Right forelimb (tissue), 1 donor: ENCODE measurements at regions not wholly inside any gene's neighbourhood (a gene's known extent, or its start where the extent isn't known, plus 50 kb on each side); places are given as distances from the start of the nearest gene placed in this dataset.
A peak's percentile ranks its signal among the peaks of the same experiment; 100 is the strongest.

Source experiments
- DNase-seq: peaks from one replicate; pipeline ENCODE4 v3.0.0-alpha.2; 2018

DNA sequence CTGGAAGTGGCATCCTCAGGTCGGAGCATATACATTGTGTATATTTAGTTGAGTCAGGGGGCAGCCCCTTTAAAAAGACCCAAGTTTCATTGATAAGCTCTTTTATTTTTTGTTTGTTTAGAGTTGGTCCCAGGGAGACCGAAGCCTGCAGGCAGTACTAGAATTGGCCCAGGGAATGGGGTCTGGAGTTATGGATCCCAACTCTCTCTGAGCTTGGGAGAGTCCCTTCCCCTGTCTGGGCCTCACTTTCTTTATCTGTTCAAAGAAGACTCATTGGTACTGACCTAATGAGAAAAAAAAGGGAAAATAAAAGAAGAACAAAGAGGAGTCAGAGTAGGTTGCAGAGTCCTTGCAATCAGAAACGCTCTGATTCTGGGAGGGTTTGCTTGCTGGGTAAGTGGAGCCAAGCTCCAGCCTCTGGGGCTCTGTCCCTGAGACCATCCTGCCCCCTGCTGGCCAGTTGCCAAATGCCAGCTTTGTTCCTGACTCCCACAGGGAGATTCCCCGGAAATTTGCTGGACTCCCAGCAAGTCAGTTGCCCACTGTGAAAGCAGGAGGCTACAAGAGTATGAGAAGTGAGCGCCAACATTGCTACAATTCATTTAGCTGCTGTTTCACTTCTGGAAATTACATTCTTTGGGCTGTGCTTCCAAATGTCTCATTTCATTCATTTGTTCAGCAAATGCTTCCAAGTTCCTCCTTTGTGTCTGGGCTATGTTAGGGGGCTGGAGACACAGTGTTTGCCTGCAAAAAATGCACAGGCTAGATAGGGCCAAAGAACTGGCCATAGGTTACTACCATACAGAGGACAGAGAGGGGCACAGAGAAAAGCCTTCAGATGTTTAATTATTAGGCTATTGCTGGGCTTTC lies 156.2 kb downstream of the MELK start:
- DNase-seq: no peak

DNA sequence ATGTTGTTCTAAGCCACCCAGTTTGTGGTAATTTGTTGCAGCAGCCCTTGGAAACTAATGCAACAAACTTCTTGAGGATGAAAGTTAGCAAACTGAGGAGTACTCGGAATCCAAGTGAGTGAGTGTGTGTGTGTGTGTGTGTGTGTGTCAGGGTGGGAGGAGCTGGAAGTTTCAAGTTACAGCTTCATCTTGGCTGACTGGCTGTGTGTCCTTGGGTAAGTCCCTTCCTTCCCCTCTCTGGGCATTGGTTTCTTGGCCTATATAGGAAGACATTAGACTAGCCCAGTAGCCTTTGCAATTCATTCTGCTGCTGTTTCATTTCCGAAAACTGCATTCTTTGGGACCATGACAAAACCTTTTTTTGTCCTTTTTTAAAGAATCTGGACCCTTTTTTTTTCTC lies 157.2 kb downstream of the MELK start:
- DNase-seq: no peak

DNA sequence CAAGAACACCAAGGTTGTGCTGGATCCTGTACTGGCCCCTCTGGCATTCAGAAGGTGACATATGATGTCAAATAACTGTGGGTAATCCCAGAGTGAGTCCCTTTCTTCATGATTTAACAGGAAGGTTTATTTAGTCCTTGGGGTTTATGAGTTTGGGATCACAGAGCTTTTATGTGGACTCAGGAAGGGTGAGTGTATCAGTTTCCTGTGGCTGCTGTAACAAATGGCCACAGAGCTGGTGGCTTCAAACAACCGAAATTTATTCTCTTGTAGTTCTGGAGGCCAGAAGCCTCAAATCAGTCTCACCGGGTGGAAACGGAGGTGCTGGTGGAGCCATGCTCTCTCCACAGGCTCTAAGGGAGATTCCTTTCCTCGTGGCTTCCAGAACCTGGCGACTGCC lies 157.7 kb downstream of the MELK start:
- no peak for DNase-seq

DNA sequence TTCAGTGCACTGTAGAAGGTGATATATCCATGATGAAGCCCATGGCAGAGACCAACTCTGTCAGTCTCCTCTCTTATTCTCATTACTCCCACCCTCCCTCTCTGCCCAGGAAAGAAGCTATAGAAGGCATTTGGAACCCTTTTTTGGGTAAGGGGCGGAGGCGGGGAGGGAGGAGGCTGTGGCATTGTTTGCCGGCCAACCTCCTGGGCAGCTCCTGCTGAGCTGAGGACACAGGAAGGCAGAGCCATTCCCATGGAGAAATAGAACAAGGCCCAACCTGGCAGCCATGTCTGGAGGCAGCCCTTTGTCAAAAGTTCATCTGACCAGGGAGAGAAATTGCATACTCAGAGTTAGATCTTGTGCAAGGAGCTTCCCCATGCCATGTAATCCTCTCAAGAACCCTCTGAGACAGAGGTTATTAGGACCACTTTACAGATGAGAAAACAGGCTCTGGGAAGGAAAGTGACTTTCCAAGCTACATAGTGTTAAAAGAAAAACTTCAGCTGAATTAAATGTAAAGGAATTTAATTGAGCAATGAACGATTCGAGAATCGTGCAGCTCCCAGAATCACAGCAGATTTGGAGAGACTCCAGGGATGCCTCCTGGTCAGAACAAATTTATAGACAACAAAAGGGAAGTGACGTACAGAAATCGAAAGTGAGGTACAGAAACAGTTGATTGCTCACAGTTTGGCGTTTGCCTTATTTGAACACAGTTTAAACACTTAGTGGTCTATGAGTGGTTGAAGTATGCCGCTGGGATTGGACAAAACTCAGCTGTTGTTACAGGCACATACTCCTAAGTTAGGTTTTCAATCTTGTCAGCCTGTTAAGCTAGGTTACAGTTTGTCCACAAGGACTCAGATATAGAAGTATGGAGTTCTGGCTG lies 158.6 kb downstream of the MELK start:
- DNase-seq: no peak

DNA sequence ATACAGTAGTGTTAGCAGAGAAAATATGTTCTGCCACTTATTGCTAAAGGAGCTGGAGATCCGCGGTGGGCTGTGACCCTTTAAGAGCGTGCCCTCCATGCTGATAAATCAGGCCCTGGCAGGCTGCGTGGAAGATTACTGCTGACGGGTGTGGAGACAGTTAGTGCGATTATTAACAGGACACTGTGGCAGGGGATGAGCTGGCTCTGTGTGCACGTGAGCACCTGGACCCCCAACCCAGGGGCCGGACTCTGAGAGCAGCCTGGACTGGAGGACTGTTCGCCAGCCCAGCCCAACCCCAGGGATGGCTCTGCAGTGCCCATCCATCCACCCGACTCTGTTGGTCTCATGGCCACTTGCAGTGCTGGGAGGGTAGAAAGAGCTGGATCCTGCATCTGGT lies 162.0 kb downstream of the MELK start:
- peak; percentile 6 for DNase-seq

DNA sequence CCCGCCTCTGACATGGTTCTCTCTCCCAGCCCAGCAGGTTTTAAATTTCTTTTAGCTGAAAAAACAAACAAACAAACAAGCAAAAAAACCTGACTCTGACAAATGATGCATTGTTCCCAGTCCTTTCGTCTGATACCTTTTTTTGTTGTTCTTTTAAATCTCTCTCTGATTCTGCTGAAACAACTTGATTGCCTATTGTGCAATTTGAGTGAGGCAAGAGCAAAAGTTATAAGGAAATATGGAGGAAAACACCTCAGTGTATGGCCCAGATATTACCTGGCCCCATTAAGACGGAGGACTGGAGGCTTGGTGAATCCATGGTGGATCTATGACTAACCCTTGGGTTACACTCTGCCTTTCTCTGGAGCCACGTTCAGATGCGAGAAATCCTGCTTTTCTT lies 164.0 kb downstream of the MELK start:
- no peak for DNase-seq

DNA sequence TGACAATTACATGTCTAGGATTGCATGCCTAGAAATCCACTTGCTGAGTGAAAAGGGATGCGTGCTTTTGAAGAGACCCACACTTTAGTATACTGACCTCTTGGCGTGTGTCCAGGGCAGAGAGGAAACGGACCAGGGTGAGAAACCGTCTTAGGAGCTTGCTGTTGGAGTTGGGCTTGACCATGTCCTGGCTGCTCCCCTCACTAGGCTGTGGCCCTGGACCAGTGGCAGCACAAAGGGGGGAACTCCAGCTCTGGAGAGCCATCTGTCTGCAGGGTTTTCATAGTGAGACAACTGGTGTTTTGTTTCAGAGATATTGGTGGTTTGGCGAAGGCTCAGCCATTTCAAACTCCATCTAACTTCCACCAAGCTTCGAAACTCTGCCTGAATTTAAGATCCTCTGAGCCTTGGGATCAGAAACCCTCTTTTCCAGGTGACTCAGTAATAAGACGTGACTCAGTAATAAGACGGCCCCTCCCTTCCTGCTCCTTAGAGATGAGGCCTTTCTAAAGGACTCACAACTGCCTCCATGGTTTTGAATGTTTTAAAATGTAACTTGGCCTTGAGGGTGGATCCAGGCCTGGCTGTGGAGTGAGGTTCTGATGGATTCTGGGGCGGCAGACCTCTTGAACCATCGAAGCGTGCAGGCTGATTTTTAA lies 165.8 kb downstream of the MELK start:
- peak; percentile 30 for DNase-seq

DNA sequence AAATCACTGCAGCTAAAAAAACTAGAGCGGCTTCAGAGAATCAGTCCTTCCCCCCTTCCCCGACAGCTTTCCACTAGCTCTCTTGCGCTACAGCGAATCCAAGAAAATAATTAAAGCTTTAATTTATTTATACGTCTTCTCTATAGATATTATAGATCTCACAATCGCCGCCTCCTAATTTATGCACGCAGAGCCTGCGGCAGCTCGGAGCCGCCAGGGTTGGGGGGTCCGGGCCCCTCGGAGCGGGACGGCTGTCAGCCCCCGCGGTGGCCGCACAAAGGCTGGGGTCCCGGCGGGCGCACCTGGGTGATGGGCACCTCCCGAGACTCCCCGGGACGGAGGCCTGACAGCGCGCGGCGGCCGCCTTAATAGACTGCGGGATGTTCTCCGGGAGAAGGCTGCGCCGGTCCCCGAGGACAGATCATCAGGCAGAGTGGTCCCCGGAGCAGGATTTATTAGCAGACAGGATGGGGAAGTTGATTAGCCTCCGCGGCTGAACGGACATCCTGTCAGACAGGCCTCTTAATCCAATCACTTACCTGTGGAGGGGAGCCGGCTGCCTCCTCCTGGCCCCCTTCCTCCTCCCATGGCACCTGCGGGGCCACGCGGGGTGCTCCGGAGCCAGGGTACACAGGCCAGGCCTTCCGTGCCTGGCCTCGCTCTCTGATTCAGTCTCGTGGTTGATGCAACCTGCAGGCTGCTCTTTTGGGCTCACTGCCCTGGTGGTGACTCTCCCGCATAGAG lies 166.8 kb downstream of the MELK start:
- peak; percentile 16 for DNase-seq

DNA sequence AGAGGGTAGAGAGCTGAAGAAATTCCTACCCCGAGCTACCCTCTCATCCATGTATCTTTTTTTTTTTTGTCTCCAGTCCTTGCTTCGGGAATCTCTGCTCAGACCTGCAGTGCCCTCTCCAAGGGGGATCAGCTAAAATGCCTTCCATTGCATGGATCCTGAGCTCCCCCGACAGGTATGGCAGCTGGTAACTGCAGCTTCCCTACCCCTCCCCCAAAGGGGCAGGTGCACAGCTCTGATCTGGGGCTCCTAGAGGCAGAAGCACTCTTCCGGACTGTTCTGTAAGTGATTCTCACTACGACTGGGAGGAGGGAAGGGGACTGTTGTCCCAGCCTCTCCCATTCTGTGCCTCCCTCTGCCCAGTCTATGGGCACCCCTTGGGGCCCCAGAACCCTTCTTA lies 169.6 kb downstream of the MELK start:
- DNase-seq: no peak

DNA sequence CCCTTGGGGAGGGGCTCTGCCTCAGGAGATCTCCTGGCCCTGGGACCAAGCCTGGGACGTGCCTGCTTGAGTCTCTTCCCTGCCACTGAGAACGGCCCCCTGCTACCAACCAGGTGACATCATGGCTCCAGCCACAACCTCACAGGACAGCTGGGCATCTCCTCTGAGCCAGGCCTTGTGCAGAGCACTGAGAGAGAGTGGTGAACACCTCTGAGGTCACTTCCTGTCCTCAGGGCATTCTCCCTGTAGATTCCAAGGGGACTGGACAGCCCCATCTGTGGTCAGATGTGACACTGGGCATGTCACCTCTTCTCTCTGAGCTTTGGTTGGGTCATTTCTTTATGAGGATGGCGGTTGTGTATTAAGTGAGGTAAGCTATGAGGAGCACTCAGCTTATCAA lies 172.0 kb downstream of the MELK start:
- DNase-seq: no peak

DNA sequence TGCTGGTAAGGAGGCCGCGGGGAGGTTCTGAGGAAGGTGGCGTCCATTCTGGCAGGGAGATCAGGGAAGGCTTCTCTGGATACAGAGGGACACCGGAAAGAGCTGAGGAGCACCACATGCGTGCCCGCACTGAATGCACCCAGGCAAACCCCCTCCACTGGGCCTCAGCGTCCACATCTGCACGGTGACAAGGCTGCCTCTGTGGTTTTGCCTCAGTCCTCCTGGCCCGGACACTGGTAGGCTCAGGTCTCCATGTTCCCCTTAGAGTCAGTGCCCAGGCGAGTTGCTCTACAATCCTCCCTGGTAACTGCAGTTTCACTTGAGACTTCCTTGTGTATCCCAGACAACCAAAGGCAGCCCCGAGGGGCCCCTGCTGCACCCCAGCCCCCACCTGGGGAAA lies 173.3 kb downstream of the MELK start:
- no peak for DNase-seq

DNA sequence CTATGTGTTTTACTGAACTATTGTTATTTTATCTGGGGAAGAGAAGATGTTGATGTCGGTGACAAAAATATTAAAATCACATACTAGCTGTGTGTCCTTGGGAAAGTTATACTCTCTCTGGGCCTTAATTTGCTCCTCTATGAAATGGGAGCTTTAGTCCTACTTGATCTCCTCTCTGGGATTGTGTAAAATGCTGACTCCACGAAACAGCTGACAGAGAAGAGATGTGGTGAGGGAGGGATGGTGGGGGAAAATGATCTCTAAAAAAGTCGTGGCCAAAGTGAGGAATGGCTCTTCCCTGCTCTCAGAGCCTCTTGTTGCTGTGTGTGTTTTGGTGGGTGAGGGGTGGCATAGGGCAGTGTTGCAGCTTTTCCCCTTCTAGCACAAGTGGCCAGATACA lies 173.7 kb downstream of the MELK start:
- no peak for DNase-seq

DNA sequence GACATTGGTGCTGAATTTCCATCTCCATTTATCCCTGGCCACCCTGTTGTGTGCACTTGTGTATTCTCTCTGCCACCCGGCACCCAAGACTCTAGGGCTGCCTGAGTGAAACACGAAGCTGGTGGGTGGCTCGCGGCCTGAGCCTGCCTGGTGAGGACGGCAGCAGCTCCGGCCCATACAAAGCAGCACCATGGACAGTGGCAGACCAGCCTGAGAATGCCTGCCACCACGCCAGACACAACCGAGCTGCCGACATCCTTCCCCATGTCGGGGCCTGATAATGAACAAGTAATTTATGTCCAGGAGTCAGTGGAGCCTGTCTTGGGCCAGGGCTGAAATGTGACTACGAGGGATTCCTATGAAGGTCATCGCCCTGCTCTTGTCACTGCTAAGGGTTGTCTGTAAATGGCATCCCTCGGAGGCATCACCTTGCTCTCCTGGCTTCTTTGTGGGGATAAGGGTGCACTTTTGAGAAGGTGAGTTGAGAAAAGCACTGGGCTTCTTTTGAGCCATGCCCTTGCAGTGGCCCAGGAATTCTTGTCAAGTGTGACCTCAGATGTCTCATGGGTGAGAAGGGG lies 175.7 kb downstream of the MELK start:
- peak; percentile 70 for DNase-seq

DNA sequence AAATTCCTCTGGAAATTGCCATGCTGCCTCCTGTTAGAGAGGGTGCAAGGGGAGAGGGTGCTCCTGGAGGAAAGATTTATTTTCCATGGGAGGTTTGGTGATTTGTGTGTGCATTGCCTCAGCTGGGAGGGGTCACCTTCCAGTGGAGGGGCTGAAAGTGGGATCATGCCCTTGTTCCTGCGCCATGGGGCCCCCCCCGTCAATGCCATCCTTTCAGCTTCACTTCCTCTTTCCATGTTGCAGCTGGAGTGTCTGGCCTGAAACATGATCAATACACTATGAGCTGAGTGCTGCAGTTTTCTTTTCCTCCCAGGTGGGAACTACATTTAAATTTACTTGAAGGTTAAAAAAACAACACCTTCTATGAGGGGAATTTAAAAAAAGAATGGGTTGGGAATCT lies 176.8 kb downstream of the MELK start:
- no peak for DNase-seq

DNA sequence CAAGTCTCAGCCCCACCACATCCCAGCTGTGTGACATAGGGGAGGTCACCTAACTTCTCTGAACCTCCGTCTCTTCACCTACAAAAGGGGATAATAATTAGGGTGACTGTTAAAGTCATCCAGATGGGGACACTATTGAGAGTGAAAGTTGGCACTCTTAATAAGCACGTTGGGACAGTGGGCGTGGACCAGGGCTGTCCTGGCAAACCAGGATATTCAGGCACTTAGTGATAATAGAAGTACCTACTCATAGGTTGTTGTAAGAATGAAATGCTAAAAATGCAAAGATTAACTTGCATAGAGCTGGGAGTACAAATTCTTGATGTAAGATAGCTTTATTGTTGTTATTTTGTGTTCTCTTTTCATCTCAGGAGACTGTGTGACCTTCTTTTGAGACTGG lies 177.9 kb downstream of the MELK start:
- no peak for DNase-seq

DNA sequence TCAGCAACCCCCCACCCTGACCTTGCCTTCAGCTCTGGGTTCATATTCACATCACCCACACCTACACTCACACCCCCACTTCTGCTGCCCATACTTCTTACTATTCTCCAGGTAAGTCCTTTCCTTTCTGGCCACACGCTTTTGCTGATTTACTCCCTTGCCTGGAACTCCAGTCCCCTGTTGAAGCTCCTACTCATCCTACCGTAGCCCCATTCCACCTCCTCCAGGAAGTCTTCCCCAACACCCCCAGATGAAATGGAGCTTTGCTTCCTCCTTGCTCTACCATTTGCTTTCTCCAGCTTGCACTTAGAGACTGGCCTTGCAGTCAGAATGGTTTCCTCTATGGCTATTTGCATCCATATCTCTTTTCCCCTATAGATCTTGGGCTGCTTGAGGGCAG lies 182.3 kb downstream of the MELK start:
- no peak for DNase-seq

DNA sequence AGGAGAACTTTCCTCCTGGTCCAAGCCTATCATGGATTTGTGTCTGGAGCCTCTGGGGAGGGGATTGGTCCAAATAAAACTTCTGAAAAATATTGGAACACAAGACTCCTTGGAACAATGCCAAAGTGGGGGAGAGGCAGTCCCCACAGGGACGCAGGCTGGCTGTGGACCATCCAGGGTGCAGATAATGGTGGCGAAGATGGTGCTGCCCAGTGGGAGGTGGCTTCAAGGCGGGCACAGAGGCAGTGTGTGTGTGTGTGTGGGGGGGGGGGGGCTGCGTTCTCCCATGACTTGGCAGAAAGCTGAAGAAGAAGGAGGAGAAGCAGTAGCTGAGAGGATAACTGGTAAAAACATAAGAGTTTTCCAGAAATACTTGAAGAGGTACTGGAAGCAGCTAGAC lies 186.4 kb downstream of the MELK start:
- no peak for DNase-seq

DNA sequence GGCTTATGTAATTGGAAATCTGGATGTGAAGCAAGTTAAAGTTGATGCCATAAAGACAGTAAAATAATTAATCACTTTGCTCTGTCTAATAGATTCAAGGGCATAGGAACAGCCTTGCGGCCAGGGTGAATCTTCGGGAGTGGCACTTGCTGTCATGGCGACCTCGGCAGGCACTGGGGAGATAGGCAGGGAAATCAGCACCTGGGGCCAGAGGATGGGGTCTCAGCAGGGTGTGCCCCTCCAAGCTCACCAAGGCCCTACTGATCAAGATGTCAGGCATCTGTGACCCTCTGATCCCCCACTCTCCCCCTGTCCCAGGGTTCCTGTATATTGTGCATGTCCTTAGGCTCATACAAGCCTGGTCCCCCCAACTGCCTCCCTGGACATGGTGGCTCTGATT lies 187.3 kb downstream of the MELK start:
- DNase-seq: no peak

DNA sequence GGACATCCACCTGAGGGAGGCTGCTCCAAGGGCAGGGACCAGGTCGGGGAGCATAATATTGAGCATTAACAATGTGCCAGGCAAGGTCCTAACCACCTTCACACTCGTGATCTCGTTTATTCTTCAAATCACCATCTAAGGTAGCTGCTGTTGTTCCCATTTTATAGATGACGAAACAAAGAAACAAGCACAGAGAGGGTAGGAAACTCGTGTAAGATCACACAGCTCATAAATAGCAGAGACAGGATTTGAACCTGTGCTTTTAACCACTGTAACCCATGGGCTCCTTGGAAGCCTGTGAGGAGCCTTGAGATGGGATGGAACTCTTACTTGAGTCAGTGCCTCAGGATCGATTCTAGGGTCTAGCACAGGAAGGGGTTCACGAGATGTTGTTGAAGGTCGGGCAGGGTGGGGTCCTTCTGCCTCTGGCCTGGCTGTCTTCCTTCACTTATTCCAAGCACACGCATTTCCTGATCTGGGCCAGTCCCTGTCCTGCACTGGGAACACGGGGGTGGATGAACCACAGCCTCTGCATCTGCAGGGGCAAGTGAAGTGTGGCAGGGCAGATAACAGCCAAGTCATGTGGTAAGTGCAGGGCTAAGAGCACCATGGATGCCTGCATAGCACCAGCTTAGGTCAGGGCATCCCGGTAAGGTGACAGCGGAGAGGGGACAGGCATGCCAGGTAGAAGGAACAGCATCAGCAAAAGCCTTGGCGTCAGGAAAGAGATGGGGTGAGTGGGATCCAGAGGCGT lies 188.1 kb downstream of the MELK start:
- no peak for DNase-seq

DNA sequence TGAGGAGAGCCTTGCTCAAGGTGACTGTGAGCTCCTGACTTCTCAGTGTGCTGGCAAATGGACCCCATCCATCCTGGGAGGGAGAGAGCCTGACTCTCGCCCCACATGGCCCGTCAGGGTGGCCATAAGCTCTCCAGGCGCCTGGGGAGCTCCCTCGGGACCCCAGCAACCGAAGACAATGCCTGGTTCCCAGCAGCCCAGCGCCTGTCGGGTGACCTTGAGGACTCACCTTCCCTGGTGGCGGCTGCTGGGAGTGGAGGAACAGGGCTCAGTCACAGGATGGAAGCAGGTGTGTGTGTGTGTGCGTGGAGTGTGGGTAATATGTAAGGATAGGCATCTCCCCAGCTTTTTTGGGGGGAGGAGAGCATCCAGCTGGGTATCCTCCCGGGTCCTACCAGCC lies 190.3 kb downstream of the MELK start:
- no peak for DNase-seq

DNA sequence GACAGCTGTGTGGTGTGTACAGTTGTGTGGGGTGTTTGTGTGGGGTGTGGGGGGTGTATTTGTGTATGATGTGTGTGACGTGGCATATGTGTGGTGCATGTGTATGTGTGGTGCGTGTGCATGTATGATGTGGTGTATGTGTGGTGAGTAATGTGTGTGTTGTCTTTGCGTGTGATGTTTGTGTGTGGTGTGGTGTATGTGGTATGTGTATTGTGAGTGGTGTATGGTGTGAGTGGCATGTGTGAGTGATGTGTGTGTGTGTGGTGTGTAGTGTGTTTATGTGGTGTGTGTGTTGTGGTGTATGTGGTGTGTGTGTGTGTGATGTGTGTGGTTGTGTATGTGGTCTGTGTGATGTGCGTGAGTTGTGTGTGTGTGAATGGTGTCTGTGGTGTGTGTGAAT lies 191.1 kb downstream of the MELK start:
- DNase-seq: no peak
